HL-60 (cell line): ENCODE measurements at regions not wholly inside any gene's neighbourhood (a gene's known extent, or its start where the extent isn't known, plus 50 kb on each side); places are given as distances from the start of the nearest gene placed in this dataset.

Source experiments
- DNase-seq, 2 experiments: peaks; one replicate each; pipeline ENCODE4 v3.0.0-alpha.2; 2010 to 2020; ENCODE audit warnings: low read depth in 1 of 2, low spot score in 1 of 2
- H3K27ac ChIP-seq: fragments of 250-450 bp; sonication (Bioruptor Pico); replicated peaks from 2 replicates; pipeline ENCODE4 v1.5.1; 2020; ENCODE audit warnings: mild to moderate bottlenecking, moderate library complexity
- H3K27me3 ChIP-seq: fragments of 250-450 bp; sonication (Bioruptor Pico); 2 replicates; pipeline ENCODE4 v1.5.1; 2021; ENCODE audit warnings: mild to moderate bottlenecking, moderate library complexity; ENCODE audit not compliant: insufficient read depth, poor library complexity, severe bottlenecking
- H3K4me3 ChIP-seq: replicated peaks from 2 replicates; pipeline ENCODE4 v1.5.1; 2011; ENCODE audit warnings: mild to moderate bottlenecking, control low read depth, low read length; ENCODE audit not compliant: insufficient read depth
- CTCF ChIP-seq: IDR thresholded peaks from one replicate; pipeline ENCODE4 v1.5.1; 2011; ENCODE audit warnings: low read length, control low read depth, inconsistent platforms; ENCODE audit not compliant: insufficient read depth
- GABPA ChIP-seq: IDR thresholded peaks from 2 replicates; pipeline ENCODE4 v1.6.1; 2012; ENCODE audit warnings: low read depth
- POLR2AphosphoS5 ChIP-seq: IDR thresholded peaks from 2 replicates; pipeline ENCODE4 v1.6.1; 2012; ENCODE audit warnings: low read depth
- REST ChIP-seq: IDR thresholded peaks from 2 replicates; pipeline ENCODE4 v1.6.1; 2012; ENCODE audit warnings: low read depth; ENCODE audit not compliant: insufficient replicate concordance
- SPI1 ChIP-seq: IDR thresholded peaks from 2 replicates; pipeline ENCODE4 v1.6.1; 2012; ENCODE audit warnings: low read depth, mild to moderate bottlenecking, borderline replicate concordance

GRCh38 chr7:125592331-125592730 is 662.7 kb upstream of the POT1 start:
- TF ChIP-seq SPI1 (peak; percentile 93), GABPA (no peak), REST (no peak)

GRCh38 chr7:125573126-125573525 is 643.5 kb upstream of the POT1 start:
- no peak overlapping the region for H3K27ac ChIP-seq
- H3K27me3 ChIP-seq: no peaks in the 10 kb centered on the region
- DNase-seq: no peak
- no peak for TF ChIP-seq GABPA
- TF ChIP-seq SPI1: no peak
- no peak for TF ChIP-seq POLR2AphosphoS5
- no peak for TF ChIP-seq REST
- no peak for TF ChIP-seq CTCF
- H3K4me3 ChIP-seq: no peak overlapping the region

More at GRCh38 chr7:125592331-125592730, 662.7 kb upstream of the POT1 start:
- Histone ChIP-seq H3K27ac (no peak overlapping the region), H3K27me3 (no peaks in the 10 kb centered on the region), H3K4me3 (no peak overlapping the region)
- no peak for DNase-seq

- Histone ChIP-seq H3K27ac (no peak overlapping the region), H3K27me3 (no peaks in the 10 kb centered on the region), H3K4me3 (no peak overlapping the region)
- TF ChIP-seq CTCF (no peak), SPI1 (no peak), POLR2AphosphoS5 (no peak), REST (no peak), GABPA (no peak)
- no peak for DNase-seq
Observed at GRCh38 chr7:125572414-125572813, 642.8 kb upstream of the POT1 start.

- DNase-seq: no peak
- Histone ChIP-seq H3K27ac (no peak overlapping the region), H3K4me3 (no peak overlapping the region), H3K27me3 (no peaks in the 10 kb centered on the region)
- no peak for TF ChIP-seq CTCF
- no peak for TF ChIP-seq SPI1
- no peak for TF ChIP-seq GABPA
- no peak for TF ChIP-seq POLR2AphosphoS5
- TF ChIP-seq REST: no peak
Observed at GRCh38 chr7:125568799-125569198, 639.2 kb upstream of the POT1 start.
